Prostate gland (tissue), 2 donors: ENCODE measurements at regions not wholly inside any gene's neighbourhood (a gene's known extent, or its start where the extent isn't known, plus 50 kb on each side); places are given as distances from the start of the nearest gene placed in this dataset.
"Not testable (repeated sequence)": the region's sequence is repeated elsewhere in the genome, so short reads cannot be mapped to it uniquely, and the experiment has no call there.

Source experiments
- DNase-seq: peaks from one replicate; pipeline ENCODE4 v3.0.0-alpha.2; 2019; ENCODE audit warnings: low spot score
- H3K27ac ChIP-seq, 2 donors: fragments of 200-600 bp; sonication (generic); 2 replicates each; pipeline ENCODE4 v1.5.1; 2017 to 2019
- H3K27me3 ChIP-seq: fragments of 200-600 bp; sonication (generic); replicated peaks from 2 replicates; pipeline ENCODE4 v1.5.1; 2019; ENCODE audit not compliant: insufficient read depth
- H3K36me3 ChIP-seq, 2 donors: fragments of 200-600 bp; sonication (generic); 1 replicate in 1 of 2; 2 replicates in 1 of 2; pipeline versions ENCODE4 v1.5.1 to v1.8.1; 2017 to 2019
- H3K4me1 ChIP-seq: fragments of 200-600 bp; sonication (generic); replicated peaks from 2 replicates; pipeline ENCODE4 v1.5.1; 2019
- H3K4me3 ChIP-seq, 2 donors: fragments of 200-600 bp; sonication (generic); 2 replicates each; pipeline ENCODE4 v1.5.1; 2017 to 2019
- H3K9me3 ChIP-seq: fragments of 200-600 bp; sonication (generic); 2 replicates; pipeline ENCODE4 v1.5.1; 2017
- POLR2A ChIP-seq: fragments of 450-650 bp; IDR thresholded peaks from one replicate; pipeline ENCODE4 v1.6.1; 2016; ENCODE audit warnings: antibody characterized with exemption, mild to moderate bottlenecking
- POLR2AphosphoS5 ChIP-seq: sonication (generic); formaldehyde crosslinking; IDR thresholded peaks from one replicate; pipeline ENCODE4 v1.6.1; 2017; ENCODE audit warnings: antibody characterized with exemption
- WGBS: methylation state at CpG from one replicate; pipeline ENCODE4 v1.1.5; 2018; 5-methylcytosine and 5-hydroxymethylcytosine counted together
- intact Hi-C: fragments of 100-400 bp; cut with DNase I; formaldehyde crosslinking; loops from one replicate; pipeline ENCODE4 v1.14.2; 2022
- TF ChIP-seq, protein P1 (sequence below), 4 experiments: fragments of 200-600 bp in 2 of 4; fragments of 450-650 bp in 2 of 4; sonication (generic) in 2 of 4; IDR thresholded peaks; 1 replicate in 3 of 4; 2 replicates in 1 of 4; pipeline ENCODE4 v1.5.1; 2016 to 2019; ENCODE audit warnings: antibody characterized with exemption in 4 of 4, mild to moderate bottlenecking in 2 of 4, moderate library complexity in 2 of 4

DNA sequence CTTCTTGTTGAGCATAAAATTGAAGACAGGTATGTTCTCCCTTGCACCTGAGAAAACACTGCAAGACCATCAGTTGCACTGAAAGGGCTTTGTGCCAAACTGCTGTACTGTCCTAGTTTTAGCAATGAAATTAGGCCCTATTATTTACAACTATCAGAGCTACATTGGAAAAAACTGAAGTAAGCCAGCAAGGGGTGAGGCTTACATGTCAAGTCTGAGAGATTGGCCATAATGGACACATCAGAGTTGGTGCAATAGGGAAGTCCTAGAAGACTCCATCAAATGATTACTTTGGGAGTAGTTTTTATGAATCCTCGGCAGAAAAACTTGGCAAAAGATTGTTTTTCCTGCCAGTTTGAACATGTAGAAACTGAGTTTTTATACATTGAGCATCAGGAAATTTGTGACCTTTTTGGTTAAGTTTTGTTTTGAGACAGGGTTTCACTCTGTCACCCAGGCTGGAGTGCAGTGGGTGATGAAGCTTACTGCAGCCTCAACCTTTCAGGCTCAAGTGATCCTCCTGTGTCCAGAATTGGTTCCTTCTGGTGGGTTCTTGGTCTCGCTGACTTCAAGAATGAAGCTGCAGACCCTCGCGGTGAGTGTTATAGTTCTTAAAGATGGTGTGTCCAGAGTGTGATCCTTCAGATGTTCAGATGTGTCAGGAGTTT lies 160.1 kb upstream of the BANK1 start:
- no peak for TF ChIP-seq POLR2A
- TF ChIP-seq, protein P1, sequence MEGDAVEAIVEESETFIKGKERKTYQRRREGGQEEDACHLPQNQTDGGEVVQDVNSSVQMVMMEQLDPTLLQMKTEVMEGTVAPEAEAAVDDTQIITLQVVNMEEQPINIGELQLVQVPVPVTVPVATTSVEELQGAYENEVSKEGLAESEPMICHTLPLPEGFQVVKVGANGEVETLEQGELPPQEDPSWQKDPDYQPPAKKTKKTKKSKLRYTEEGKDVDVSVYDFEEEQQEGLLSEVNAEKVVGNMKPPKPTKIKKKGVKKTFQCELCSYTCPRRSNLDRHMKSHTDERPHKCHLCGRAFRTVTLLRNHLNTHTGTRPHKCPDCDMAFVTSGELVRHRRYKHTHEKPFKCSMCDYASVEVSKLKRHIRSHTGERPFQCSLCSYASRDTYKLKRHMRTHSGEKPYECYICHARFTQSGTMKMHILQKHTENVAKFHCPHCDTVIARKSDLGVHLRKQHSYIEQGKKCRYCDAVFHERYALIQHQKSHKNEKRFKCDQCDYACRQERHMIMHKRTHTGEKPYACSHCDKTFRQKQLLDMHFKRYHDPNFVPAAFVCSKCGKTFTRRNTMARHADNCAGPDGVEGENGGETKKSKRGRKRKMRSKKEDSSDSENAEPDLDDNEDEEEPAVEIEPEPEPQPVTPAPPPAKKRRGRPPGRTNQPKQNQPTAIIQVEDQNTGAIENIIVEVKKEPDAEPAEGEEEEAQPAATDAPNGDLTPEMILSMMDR (IDR thresholded peaks at IDR 0.05) = no peak
- TF ChIP-seq POLR2AphosphoS5 = no peak

DNA sequence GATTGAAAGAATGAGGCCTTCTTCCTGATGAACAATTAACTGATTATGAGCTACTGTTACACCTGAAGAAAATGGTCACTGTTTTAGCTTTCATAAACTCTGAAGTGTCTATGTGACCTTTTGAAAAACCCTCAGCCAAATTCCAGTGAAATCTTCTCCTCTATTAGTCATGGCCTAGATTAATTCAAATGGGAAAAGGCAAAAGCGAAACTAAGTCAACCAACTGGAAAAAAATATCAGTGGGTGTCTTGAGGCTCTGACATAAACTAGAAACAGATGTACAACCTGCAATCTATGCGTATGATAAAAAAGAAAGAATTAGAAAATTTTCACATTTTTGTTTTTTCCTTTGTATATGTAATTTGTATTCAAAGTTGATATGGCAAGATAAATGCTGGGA lies 169.4 kb upstream of the BANK1 start:
- Histone ChIP-seq H3K9me3 (no peaks in the 10 kb centered on the region), H3K4me3 (no peak overlapping the region), H3K4me1 (no peaks in the 10 kb centered on the region), H3K27me3 (no peaks in the 10 kb centered on the region), H3K36me3 (no peaks in the 10 kb centered on the region), H3K27ac (no peak overlapping the region)
- DNase-seq = no peak
- 87% methylated on average over 2 of the region's 2 CpGs for WGBS
- intact Hi-C loops = no loop called here
- TF ChIP-seq, protein P1 (IDR thresholded peaks at IDR 0.05) = no peak
- TF ChIP-seq POLR2A (no peak), POLR2AphosphoS5 (no peak)

More for the DNA sequence above, 160.1 kb upstream of the BANK1 start:
- Histone ChIP-seq H3K9me3 (no peaks in the 10 kb centered on the region), H3K4me3 (no peak overlapping the region), H3K27me3 (no peaks in the 10 kb centered on the region), H3K36me3 (no peaks in the 10 kb centered on the region), H3K4me1 (no peaks in the 10 kb centered on the region), H3K27ac (no peak overlapping the region)
- 83% methylated on average over 4 of the region's 4 CpGs for WGBS
- intact Hi-C loops = no loop called here
- no peak for DNase-seq

DNA sequence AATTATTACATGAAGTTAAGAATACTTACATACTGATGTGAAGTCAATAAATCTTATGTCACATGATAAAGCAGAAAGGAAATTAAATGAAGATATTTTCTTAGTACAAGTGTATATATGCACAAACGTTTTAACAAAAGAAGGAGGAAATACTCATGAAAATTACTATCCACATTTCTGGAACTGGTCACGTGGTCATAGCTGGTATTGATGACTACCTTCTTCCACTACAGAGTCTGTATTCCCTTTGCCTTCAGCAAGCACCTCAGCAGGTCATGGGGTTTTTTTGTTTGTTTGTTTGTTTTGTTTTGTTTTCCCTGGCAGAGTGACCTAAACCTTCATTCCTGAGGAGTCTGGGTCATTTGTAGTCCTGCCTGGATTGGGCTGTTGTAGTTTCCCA lies 174.9 kb upstream of the BANK1 start:
- H3K4me1 ChIP-seq = no peaks in the 10 kb centered on the region
- H3K36me3 ChIP-seq = no peaks in the 10 kb centered on the region
- no peaks in the 10 kb centered on the region for H3K9me3 ChIP-seq
- no peak overlapping the region for H3K4me3 ChIP-seq
- no peak for TF ChIP-seq POLR2A
- TF ChIP-seq POLR2AphosphoS5 = no peak
- TF ChIP-seq, protein P1 (IDR thresholded peaks at IDR 0.05) = no peak
- intact Hi-C loops = no loop called here
- no peaks in the 10 kb centered on the region for H3K27me3 ChIP-seq
- 69% methylated on average over 2 of the region's 2 CpGs for WGBS
- DNase-seq = no peak
- H3K27ac ChIP-seq = no peak overlapping the region

DNA sequence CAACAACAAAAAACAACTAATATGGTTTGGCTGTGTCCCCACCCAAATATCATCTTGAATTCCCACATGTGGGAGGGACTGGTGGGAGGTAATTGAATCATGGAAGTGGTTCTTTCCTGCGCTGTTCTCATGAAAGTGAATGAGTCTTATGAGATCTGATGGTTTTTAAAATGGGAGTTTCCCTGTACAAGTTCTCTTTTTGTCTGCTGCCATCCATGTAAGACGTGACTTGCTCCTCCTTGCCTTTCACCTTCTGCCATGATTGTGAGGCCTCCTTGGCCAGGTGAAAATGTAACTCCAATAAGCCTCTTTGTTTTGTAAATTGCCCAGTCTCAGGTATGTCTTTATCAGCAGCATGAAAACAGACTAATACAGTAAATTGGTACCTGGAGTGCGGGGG lies 183.5 kb upstream of the BANK1 start:
- DNase-seq, H3K4me1 ChIP-seq, H3K27ac ChIP-seq, H3K4me3 ChIP-seq, H3K36me3 ChIP-seq, H3K9me3 ChIP-seq, H3K27me3 ChIP-seq, intact Hi-C loops: not testable (repeated sequence)
- WGBS = 96% methylated on average over 3 of the region's 3 CpGs

DNA sequence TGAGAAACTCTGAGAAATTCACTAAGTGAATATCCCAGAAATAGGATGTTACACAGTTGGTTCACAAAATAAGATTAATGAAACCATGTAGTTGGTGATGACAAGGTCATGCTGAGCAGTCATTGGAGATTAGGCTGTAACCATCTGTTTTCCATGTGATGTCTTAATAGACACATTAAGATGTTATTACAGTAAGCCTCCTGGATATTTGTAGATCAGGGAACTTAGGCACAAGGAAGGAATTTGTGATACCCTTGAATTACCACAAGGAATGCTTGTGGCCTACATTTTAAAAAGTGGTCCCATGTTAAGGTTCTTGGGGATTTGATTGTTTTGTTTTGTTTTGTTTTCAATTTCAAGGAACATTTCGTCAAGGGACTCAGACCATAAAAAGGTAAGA lies 185.6 kb upstream of the BANK1 start:
- no peak for DNase-seq
- intact Hi-C loops = no loop called here
- Histone ChIP-seq H3K4me1 (no peaks in the 10 kb centered on the region), H3K9me3 (no peaks in the 10 kb centered on the region), H3K36me3 (no peaks in the 10 kb centered on the region), H3K27me3 (no peaks in the 10 kb centered on the region), H3K4me3 (no peak overlapping the region), H3K27ac (no peak overlapping the region)
- WGBS = 83% methylated on average over 1 of the region's 1 CpG
- no peak for TF ChIP-seq POLR2AphosphoS5
- TF ChIP-seq, protein P1 (IDR thresholded peaks at IDR 0.05) = no peak
- TF ChIP-seq POLR2A = no peak
